Vagina (tissue), 2 donors: ENCODE measurements at regions not wholly inside any gene's neighbourhood (a gene's known extent, or its start where the extent isn't known, plus 50 kb on each side); places are given as distances from the start of the nearest gene placed in this dataset.

Experiments
- CTCF ChIP-seq, 3 experiments: fragments of 450-650 bp in 2 of 3; fragments of 200-600 bp in 1 of 3; sonication (generic) in 1 of 3; IDR thresholded peaks; one replicate each; pipeline ENCODE4 v1.5.1; 2017 to 2019; ENCODE audit warnings: antibody characterized with exemption in 3 of 3, mild to moderate bottlenecking in 2 of 3, moderate library complexity in 2 of 3
- POLR2A ChIP-seq, 2 donors: fragments of 450-650 bp; IDR thresholded peaks; one replicate each; pipeline ENCODE4 v1.6.1; 2017; ENCODE audit warnings: antibody characterized with exemption in 2 of 2, mild to moderate bottlenecking in 2 of 2, moderate library complexity in 2 of 2

DNA sequence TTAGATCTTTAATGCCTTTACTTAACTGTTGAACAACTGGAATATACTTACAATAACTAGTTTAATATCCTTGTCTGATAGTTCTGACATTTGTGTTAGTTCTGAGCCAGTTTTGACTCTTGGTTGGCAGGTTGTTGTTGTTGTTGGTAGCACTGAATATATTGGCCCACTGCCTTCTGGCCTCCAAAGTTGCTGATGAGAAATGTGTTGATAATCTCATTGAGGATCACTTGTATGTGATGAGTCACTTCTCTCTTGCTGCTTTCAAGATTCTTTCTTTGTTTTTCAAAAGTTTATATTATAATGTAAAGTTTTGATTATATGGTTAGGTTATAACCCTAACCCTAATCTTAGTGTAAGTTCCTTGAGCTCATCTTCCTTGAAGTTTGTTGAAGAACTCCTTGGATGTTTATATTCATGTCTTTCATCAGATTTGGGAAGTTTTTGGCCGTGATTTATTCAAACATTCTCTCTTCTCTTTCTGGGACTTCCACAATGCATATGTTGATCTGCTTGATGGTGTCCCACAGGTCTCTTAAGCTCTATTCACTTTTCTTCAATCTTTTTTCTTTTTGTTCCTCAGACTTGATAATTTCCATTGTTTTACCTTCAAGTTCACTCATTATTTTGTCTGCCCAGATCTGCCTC is 149.7 kb downstream of the FGF18 start:
- no peak for TF ChIP-seq POLR2A (IDR thresholded peaks at IDR 0.05)
- no peak for TF ChIP-seq CTCF (IDR thresholded peaks at IDR 0.05)
